Activated CD8-positive, alpha-beta memory T cell treated with anti-CD3 and anti-CD28 coated beads, Interleukin-2, amount 50 U/mL, for 24 hours (primary cell): ENCODE measurements at regions not wholly inside any gene's neighbourhood (a gene's known extent, or its start where the extent isn't known, plus 50 kb on each side); places are given as distances from the start of the nearest gene placed in this dataset.

ENCODE experiments used
- DNase-seq: peaks from one replicate; pipeline ENCODE4 v3.0.0-alpha.2; 2020; ENCODE audit errors: extremely low read depth

DNA sequence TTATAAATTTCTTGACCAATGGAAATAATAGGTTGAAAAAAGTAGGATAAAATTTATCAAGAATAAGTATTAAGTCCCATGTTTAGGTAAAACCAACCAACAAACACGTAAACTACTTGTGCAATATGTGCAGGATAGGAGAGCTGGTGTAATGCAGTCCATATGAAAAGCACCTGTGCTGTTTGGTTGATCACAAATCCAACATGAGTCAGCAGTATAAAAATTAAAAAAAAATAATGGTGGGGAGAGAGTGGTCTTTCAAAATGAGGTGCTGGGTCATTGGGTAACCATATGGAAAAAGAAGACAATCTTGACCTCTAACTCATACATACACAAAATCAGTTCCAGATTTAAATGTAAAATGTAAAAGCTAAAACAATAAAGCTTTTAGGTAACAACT lies 181.8 kb downstream of the HS3ST3B1 start:
- DNase-seq = no peak

DNA sequence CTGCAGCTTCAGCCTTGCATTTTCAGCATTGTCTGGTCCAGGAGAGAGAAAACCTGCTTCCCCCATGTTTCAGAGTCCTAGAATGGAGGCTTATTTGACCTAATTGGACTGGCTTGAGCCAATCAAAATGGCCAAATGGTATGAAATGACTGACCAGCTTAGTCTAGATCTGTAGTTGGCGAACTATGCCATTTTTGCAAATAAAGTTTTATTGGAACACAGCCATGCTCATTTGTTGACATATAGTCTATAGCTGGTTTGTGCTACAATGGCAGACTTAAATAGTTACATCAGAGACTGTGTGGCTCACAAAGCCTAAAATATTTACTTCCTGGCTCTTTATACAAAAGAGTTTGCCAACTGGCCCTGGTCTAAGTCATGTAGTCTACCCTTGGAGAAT lies 180.8 kb downstream of the HS3ST3B1 start:
- DNase-seq = no peak

- no peak for DNase-seq
Measured at GRCh38 chr17:14474591-14474990, 173.7 kb downstream of the HS3ST3B1 start.

DNA sequence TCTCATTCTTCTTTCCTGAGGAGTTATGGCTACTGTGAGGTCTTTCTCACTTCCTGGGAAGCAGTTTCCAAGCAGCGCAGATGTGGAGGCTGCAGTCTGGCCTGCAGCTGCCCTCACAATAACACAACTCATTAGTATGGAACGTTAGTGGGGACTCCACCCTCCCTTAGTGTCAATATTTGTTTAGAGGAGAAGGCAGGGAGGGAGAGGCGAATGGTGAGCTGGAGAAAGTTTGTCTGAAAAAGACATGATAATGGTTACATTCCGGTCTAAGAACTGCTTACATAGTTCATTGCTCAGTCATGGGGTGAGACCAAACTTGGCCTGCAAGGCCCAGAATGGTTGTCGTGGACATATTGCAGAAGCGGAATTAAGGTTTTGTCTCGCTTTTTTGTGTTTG lies 170.2 kb downstream of the HS3ST3B1 start:
- DNase-seq = no peak

DNA sequence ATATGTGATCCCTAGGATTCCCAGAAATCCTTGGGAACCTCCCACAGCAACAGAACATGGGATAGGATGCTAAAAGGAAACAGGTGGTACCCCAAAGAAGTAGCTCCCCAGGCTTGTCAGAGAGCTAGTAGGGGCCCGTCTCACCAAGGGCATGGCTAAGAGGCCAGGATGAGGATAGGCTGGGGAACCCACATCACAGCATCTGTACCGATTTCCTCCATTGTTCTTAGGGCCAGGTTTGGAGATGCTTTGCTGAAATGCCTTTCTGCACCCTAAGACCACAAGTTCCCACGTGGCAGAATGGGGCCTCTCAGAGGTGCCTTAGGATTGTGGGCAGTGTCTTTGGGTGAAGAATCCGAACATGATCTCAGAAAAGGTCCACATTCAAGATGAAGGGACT lies 169.5 kb downstream of the HS3ST3B1 start:
- no peak for DNase-seq

- no peak for DNase-seq
Measured at GRCh38 chr17:14469971-14470370, 169.1 kb downstream of the HS3ST3B1 start.

- DNase-seq = no peak
Measured at GRCh38 chr17:14468858-14469257, 168.0 kb downstream of the HS3ST3B1 start.

- DNase-seq = no peak
Measured at GRCh38 chr17:14461227-14461548, 160.3 kb downstream of the HS3ST3B1 start.

GRCh38 chr17:14460516-14461226 lies 159.8 kb downstream of the HS3ST3B1 start:
- no peak for DNase-seq

- no peak for DNase-seq
Measured at GRCh38 chr17:14459955-14460354, 159.1 kb downstream of the HS3ST3B1 start.

DNA sequence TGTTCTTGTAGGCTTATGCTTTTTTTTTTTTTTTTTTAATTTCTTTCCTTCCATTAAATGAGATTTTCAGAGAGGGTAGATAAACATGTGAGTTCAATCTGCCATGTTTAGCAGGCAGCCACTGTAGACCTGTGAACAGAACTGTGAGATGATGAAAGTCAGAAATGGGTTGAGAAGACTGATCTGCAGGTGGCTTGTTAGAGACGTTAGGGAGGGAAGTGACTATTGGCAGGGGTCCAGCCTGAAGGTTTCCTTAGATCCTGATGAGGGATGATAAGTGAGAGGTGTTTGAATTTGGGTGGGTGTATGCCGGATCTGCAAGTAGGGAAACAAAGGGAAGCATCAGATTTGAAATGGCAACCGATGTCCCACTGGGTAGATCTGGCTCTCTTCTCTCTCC lies 157.8 kb downstream of the HS3ST3B1 start:
- DNase-seq = no peak

DNA sequence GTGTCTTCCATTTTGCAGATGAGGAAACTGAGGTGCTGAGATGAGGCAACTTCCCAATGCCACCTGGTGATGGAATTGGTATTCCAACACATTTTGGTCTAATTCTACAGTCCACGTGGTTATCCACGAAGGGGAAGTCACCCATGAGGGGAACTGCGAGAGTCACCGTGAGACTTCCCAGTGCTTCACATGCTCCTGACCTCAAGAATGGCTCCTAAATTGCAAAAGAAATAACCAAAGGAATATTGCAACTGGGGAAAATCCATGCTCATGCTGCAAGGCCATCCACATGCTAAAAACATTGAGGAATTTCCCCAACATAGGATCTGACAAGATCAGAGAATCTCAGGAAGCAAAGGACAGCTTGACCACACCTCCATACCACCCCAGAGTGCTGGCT lies 153.9 kb downstream of the HS3ST3B1 start:
- DNase-seq = no peak

GRCh38 chr17:14452856-14453255 lies 152.0 kb downstream of the HS3ST3B1 start:
- DNase-seq = no peak

DNA sequence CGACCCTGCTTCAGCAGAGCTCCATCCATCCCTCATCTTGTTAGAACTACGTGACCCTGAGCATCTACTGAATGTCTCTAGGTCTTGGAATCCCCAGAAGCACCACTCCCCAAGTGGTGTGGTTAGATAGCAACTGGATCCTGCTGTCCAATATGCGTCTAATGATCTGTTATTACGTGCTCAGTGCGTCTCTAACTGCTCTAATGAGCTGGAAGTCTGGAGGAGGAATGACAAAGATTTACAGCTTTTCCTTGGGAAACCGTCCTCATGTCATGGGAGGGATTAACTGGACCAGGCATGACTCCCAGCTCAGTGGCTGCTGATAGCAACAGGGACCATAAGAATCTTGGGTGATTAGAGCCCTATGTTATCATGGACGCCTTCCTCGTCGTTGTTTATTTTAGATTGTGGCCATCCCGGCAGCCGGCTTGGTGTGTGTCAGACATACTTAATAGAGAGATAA lies 150.9 kb downstream of the HS3ST3B1 start:
- no peak for DNase-seq

- DNase-seq = no peak
Measured at GRCh38 chr17:14448818-14449217, 147.9 kb downstream of the HS3ST3B1 start.

DNA sequence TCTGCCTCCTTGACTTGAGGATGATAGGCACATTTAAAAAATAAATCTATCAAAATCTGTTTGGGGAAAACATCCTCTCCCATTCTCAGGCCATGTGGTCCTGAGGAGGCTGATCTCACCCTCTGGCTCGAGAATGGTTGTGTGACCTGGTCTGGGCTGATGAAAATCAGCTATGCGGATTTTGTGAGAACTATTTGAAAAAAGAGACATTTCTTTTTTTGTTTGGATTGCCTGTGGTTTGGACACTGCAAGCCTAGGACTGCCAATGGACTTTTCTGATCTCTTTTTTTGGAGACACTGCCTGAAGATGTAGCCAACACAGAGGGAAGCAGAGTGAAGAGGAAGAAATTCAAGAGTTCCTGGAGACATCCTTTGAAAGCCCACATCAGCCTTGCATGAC lies 145.9 kb downstream of the HS3ST3B1 start:
- DNase-seq = no peak

- DNase-seq = no peak
Measured at GRCh38 chr17:14444915-14445314, 144.0 kb downstream of the HS3ST3B1 start.

DNA sequence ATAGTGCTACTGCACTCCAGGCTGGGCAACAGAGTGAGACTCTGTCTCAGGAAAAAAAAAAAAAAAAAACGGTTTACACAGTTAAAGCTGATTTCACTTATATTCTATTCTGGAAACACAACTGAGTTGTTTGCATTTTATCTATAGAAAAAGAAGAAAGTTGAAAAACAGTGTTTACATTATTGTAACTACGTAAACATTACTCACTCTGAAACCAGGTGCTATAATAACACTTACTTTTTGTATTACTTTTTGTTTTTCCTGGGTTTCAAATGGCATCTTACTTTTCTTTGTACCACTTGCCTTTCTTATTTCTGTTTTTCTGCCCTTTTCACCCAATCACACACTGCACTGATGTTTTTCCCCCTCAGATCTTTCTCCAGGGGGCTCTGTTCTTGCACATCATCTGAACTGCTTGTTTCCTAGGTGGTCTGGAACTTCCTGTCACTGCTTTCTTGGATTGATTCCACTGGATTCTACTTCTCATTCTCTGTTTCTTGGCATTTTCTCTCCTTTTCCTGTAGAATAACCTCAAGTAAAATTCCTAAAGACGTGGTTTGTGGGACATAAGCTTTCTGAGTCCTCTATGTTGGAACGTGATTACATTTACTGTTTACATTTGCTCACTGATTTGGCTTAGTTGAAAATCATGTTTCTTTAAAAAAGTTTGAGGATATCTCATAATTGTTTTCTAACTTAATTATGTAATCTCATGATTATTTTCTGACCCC lies 142.1 kb downstream of the HS3ST3B1 start:
- no peak for DNase-seq

- DNase-seq = no peak
Measured at GRCh38 chr17:14437176-14437575, 136.3 kb downstream of the HS3ST3B1 start.

GRCh38 chr17:14436266-14436665 lies 135.4 kb downstream of the HS3ST3B1 start:
- no peak for DNase-seq

DNA sequence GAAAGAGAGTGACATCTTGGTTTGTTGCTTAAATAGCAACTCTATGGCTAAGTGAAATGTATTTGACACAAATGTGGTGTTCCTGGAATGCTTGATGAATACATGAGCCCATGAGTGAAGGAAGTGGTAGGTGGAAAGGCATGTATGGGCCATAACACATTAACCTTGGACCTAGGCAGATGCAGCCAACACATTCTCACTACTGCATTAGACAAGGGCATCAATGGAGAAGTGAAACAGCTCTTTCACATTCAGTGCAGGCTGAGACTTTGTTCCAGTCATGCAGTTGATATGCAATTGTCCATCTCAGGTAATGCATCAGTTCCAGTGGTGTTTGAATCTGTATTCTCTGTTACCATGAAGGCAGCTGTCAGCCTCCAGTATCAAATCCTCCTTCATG lies 133.6 kb downstream of the HS3ST3B1 start:
- no peak for DNase-seq

- DNase-seq = no peak
Measured at GRCh38 chr17:14432079-14432478, 131.2 kb downstream of the HS3ST3B1 start.

- DNase-seq = no peak
Measured at GRCh38 chr17:14429084-14429483, 128.2 kb downstream of the HS3ST3B1 start.

DNA sequence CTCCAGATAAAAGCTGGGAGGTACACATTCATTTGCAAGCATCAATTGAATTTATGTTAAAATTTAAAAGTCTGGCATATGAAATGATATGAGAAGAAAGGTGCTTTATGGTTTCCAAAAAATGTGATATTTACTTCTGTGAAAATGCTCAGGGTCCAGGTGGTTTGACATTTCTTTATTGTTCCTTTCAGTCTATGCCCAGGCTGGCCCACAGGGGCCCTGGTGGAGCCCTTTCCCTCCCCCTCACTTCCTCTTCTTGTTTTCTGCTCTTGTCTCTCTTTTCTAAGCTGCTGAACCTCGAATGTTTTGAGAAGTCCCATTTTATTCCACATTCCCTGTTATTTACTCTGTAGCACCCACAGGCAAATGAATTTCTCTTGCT lies 127.8 kb downstream of the HS3ST3B1 start:
- no peak for DNase-seq
